ENCODE measurements at regions not wholly inside any gene's neighbourhood (a gene's known extent, or its start where the extent isn't known, plus 50 kb on each side); places are given as distances from the start of the nearest gene placed in this dataset.

- no peak for TF ChIP-seq CTCF (IDR thresholded peaks at IDR 0.05)
- TF ChIP-seq POLR2AphosphoS5 (IDR thresholded peaks at IDR 0.05), result no peak
Observed at GRCh38 chr3:36303286-36303685, 77.0 kb upstream of the STAC start.
